ENCODE measurements at regions not wholly inside any gene's neighbourhood (a gene's known extent, or its start where the extent isn't known, plus 50 kb on each side); places are given as distances from the start of the nearest gene placed in this dataset.
A peak's percentile ranks its signal among the peaks of the same experiment; 100 is the strongest.

GRCh38 chr3:94522488-94522887 is 459.6 kb downstream of the NSUN3 start:
- H3K36me3 Mint-ChIP-seq (ENCODE audit: low read depth) = no peaks in the 10 kb centered on the region
- Histone ChIP-seq H3K79me2 (replicated peaks; ENCODE audit: insufficient read depth) (no peaks in the 10 kb centered on the region), H3F3A (replicated peaks; ENCODE audit: low read depth) (no peaks in the 10 kb centered on the region), H2AFZ (no peak overlapping the region), H3K4me2 (no peak overlapping the region), H3K9me2 (ENCODE audit: insufficient read depth) (no peaks in the 10 kb centered on the region), H3K27me3 (ENCODE audit: insufficient read depth) (no peaks in the 10 kb centered on the region), H3K27ac (ENCODE audit: low read depth) (no peak overlapping the region), H3K36me3 (ENCODE audit: insufficient read depth) (no peaks in the 10 kb centered on the region), H4K20me1 (replicated peaks; ENCODE audit: insufficient read depth) (no peaks in the 10 kb centered on the region), H3K4me1 (ENCODE audit: insufficient read depth) (0 out of 2 replicates have a peak, but pooled peaks cover 5% of the 10 kb centered on the region), H3K4me3 (no peak overlapping the region)
- no peak for TF ChIP-seq EZH2 (IDR thresholded peaks at IDR 0.05; ENCODE audit: low read depth, unreplicated experiment)
- peak; percentile 58 to 59 for TF ChIP-seq CTCF (conservative IDR thresholded peaks at IDR 0.05; ENCODE audit: low read depth in 2 of 2)
- H3K9me3 Mint-ChIP-seq = no peaks in the 10 kb centered on the region
- H3K27me3 Mint-ChIP-seq (ENCODE audit: insufficient read depth, low read depth, poor library complexity) = peaks cover 1% of the 10 kb centered on the region
- DNase-seq (ENCODE audit: low spot score) (peak; percentile 50), ATAC-seq (peak; percentile 63)
- H3K4me1 Mint-ChIP-seq = peaks cover 17% of the 10 kb centered on the region
- no peak overlapping the region for H3K27ac Mint-ChIP-seq
- no peak overlapping the region for H3K4me3 Mint-ChIP-seq

GRCh38 chr3:94524102-94524919 is 461.4 kb downstream of the NSUN3 start:
- H3K27ac ChIP-seq (ENCODE audit: low read depth) = no peak overlapping the region
- no peaks in the 10 kb centered on the region for H3K9me2 ChIP-seq (ENCODE audit: insufficient read depth)
- Mint-ChIP-seq H3K36me3 (ENCODE audit: low read depth) (no peaks in the 10 kb centered on the region), H3K9me3 (no peaks in the 10 kb centered on the region), H3K4me3 (no peak overlapping the region), H3K4me1 (peaks cover 17% of the 10 kb centered on the region), H3K27ac (no peak overlapping the region), H3K27me3 (ENCODE audit: insufficient read depth, low read depth, poor library complexity) (peaks cover 1% of the 10 kb centered on the region)
- 0 out of 2 replicates have a peak, but pooled peaks cover 5% of the 10 kb centered on the region for H3K4me1 ChIP-seq (ENCODE audit: insufficient read depth)
- H3K27me3 ChIP-seq (ENCODE audit: insufficient read depth) = no peaks in the 10 kb centered on the region
- no peak overlapping the region; the same call in 1 of the 2 replicates for H3K4me2 ChIP-seq
- H3F3A ChIP-seq (replicated peaks; ENCODE audit: low read depth) = no peaks in the 10 kb centered on the region
- H3K79me2 ChIP-seq (replicated peaks; ENCODE audit: insufficient read depth) = no peaks in the 10 kb centered on the region
- H2AFZ ChIP-seq = 0 out of 2 replicates have a peak overlapping the region, but pooled peaks have one; percentile 44
- peak; percentile 74 for ATAC-seq
- no peaks in the 10 kb centered on the region for H3K36me3 ChIP-seq (ENCODE audit: insufficient read depth)
- H3K4me3 ChIP-seq = no peak overlapping the region
- peak; percentile 2 for DNase-seq (ENCODE audit: low spot score)
- H4K20me1 ChIP-seq (replicated peaks; ENCODE audit: insufficient read depth) = no peaks in the 10 kb centered on the region
- no peak for TF ChIP-seq ZNF462 (CRISPR knock-in tag; IDR thresholded peaks at IDR 0.05)
- TF ChIP-seq EZH2phosphoT487 (IDR thresholded peaks at IDR 0.05; ENCODE audit: unreplicated experiment) = no peak
- no peak for TF ChIP-seq ETS1 (IDR thresholded peaks at IDR 0.05)
- TF ChIP-seq CREB1 (CRISPR knock-in tag; IDR thresholded peaks at IDR 0.05; ENCODE audit: low read depth) = no peak
- no peak for TF ChIP-seq NANOG (IDR thresholded peaks at IDR 0.05; ENCODE audit: borderline replicate concordance)
- TF ChIP-seq ZNF331 (CRISPR knock-in tag; IDR thresholded peaks at IDR 0.05; ENCODE audit: low read depth) = no peak
- TF ChIP-seq ZNF114 (CRISPR knock-in tag; IDR thresholded peaks at IDR 0.05) = no peak
- no peak for TF ChIP-seq POLR2AphosphoS5 (IDR thresholded peaks at IDR 0.05; ENCODE audit: low read depth)

Data from GM23338 (cell line).